GM19239 (cell line): ENCODE measurements at regions not wholly inside any gene's neighbourhood (a gene's known extent, or its start where the extent isn't known, plus 50 kb on each side); places are given as distances from the start of the nearest gene placed in this dataset.
"Not testable (repeated sequence)": the region's sequence is repeated elsewhere in the genome, so short reads cannot be mapped to it uniquely, and the experiment has no call there.

ENCODE experiments used
- DNase-seq: peaks from one replicate; pipeline ENCODE4 v3.0.0; 2011; ENCODE audit warnings: low spot score; ENCODE audit not compliant: insufficient read length
- FAIRE-seq: peaks from 2 replicates; lab custom pipeline; 2011; peaks lifted over from hg19 to GRCh38; lab: Jason Lieb, UNC

GRCh38 chrX:140090800-140091124, 125.4 kb upstream of the CXorf66 start:
- FAIRE-seq (peak; percentile 33), DNase-seq (no peak)

GRCh38 chrX:140088438-140088837, 123.1 kb upstream of the CXorf66 start:
- no peak for DNase-seq
- FAIRE-seq = no peak

- FAIRE-seq (no peak), DNase-seq (no peak)
Observed at GRCh38 chrX:140087875-140088274, 122.6 kb upstream of the CXorf66 start.

GRCh38 chrX:140086691-140087090, 121.4 kb upstream of the CXorf66 start:
- DNase-seq = no peak
- no peak for FAIRE-seq

GRCh38 chrX:140074851-140075250, 109.5 kb upstream of the CXorf66 start:
- FAIRE-seq = not testable (repeated sequence)

GRCh38 chrX:140071037-140071436, 105.7 kb upstream of the CXorf66 start:
- FAIRE-seq (no peak), DNase-seq (no peak)

More at GRCh38 chrX:140074851-140075250, 109.5 kb upstream of the CXorf66 start:
- DNase-seq = not testable (repeated sequence)

GRCh38 chrX:140065961-140066662, 100.8 kb upstream of the CXorf66 start:
- peak; percentile 65 for FAIRE-seq
- no peak for DNase-seq

- DNase-seq (no peak), FAIRE-seq (peak; percentile 56)
Observed at GRCh38 chrX:140064993-140065392, 99.7 kb upstream of the CXorf66 start.

GRCh38 chrX:140057001-140057411, 91.7 kb upstream of the CXorf66 start:
- FAIRE-seq (peak; percentile 90), DNase-seq (peak; percentile 26)

GRCh38 chrX:140053846-140054245, 88.5 kb upstream of the CXorf66 start:
- DNase-seq = no peak
- no peak for FAIRE-seq

- DNase-seq (no peak), FAIRE-seq (peak; percentile 76)
Observed at GRCh38 chrX:140050906-140051305, 85.6 kb upstream of the CXorf66 start.

GRCh38 chrX:140040386-140040785, 75.1 kb upstream of the CXorf66 start:
- DNase-seq (no peak), FAIRE-seq (no peak)

- FAIRE-seq (no peak), DNase-seq (no peak)
Observed at GRCh38 chrX:140038842-140039241, 73.5 kb upstream of the CXorf66 start.

GRCh38 chrX:140034916-140035315, 69.6 kb upstream of the CXorf66 start:
- FAIRE-seq = no peak

GRCh38 chrX:140022482-140022881, 57.2 kb upstream of the CXorf66 start:
- FAIRE-seq (no peak), DNase-seq (no peak)

More at GRCh38 chrX:140034916-140035315, 69.6 kb upstream of the CXorf66 start:
- no peak for DNase-seq

GRCh38 chrX:140019134-140019533, 53.8 kb upstream of the CXorf66 start:
- FAIRE-seq = peak; percentile 21
- not testable (repeated sequence) for DNase-seq
